ENCODE measurements at regions not wholly inside any gene's neighbourhood (a gene's known extent, or its start where the extent isn't known, plus 50 kb on each side); places are given as distances from the start of the nearest gene placed in this dataset.

DNA sequence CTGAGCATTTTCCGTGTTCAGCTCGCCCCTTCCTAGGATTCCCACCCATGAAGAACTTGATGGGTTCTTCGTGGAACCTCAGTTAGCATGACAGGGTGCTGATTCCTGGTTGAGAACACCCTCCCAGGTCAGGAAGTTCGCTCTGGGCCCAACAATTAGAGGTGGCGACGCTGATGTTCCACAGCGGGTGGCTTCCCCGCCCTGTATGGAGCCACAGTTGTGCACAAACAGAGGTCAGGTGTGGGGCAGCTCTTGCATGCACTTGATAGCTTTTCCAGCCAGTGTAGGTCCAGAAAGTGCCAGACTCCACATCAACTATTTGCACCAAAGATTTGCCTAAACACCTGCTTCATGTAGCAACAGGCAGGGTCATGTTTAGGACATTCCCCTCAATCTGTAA, 788.2 kb downstream of the MED13L start:
- DNase-seq, result no peak

- DNase-seq, result no peak
Observed at GRCh38 chr12:115485967-115486366, 791.5 kb downstream of the MED13L start.

DNA sequence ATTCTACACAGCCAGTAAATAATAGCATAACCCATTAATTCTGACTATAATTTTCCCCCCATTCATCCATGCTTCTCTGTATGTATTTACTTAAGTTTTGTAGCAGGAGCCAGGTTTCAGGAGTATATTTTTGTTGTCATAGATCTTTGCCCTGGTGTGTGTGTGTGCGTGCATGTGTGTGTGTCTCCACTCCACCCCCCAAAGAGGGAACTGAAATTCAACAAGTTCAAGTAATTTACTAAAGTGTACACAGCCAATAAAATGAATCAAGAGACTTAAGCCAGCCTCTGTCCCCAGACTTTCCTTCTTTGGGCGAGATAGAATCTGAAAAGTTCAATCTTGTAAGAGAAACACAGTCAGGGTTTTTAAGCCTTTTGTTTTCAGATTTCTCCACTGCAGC, 792.0 kb downstream of the MED13L start:
- no peak for DNase-seq

DNA sequence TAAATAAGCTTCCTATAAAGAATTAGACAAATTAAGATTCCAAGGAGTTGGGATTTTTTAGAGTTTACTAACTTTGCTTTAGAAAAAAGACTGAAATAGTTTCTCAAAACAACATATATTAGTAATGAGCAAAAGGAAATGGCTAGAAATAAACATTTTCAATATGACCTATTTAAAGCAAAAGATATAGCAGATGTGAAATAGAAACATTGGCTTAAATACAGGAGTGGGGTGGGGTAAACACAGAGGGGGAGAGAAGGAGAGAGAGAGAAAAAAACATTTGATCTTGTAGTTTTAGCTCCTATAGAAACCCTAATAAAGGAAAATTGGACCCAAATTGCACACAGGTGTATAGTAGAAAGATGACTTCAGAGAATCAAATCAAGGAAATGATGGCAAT, 794.5 kb downstream of the MED13L start:
- DNase-seq, result no peak

GRCh38 chr12:115481141-115481540, 796.4 kb downstream of the MED13L start:
- no peak for DNase-seq

DNA sequence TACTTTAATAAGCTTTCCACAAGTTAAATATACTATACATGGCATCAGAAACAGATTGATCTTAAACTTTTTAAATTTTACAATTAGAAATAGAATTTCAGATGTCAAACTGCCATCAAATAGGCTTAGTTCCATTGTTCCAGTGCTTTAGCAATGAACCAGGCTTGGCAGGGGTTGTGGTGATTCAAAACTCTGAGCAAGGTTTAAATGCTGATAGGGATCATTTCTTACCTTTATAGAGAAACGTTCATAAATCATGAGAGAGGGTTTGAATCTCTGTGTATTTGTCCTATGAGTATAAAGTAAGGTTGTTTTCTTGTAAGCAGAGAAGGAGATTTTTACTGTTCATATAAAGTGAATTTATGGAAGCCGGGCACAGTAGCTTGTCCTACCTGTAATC, 794.5 kb upstream of the TBX3 start:
- no peak for DNase-seq

GRCh38 chr12:115474539-115475353, 790.8 kb upstream of the TBX3 start:
- no peak for DNase-seq

DNA sequence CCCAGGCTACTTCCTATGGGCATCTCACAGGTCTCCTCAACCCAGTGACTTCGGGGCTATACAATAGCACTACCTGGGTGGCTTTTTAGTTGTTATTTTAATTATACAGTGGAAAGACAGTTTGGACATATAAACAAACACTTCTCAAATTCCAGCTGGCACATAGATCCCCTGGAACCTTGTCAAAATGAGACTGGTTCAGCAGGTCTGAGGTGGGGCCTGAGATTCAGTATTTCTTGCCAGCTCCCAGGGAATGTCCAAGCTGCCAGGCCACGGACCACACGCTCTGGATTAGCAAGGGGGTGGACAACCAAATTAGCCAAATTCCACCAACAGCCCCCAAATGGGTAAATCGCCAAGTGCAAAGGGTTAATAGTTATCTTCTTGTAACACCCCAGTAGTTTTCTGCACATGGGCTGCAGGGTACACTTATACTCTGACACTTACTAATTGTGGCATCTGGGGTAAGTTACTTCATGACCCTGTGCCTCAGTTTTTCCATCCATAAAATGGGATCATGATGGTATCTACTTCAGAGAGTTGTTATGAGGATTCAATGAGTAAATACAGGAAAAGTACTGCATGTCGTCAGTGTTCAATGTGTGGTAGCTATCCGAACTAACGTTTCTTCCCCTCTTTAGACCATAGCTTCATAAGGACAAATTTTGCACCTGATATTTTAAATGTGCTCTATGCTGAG, 789.4 kb upstream of the TBX3 start:
- no peak for DNase-seq

GRCh38 chr12:115472852-115473251, 788.9 kb upstream of the TBX3 start:
- DNase-seq, result no peak

DNA sequence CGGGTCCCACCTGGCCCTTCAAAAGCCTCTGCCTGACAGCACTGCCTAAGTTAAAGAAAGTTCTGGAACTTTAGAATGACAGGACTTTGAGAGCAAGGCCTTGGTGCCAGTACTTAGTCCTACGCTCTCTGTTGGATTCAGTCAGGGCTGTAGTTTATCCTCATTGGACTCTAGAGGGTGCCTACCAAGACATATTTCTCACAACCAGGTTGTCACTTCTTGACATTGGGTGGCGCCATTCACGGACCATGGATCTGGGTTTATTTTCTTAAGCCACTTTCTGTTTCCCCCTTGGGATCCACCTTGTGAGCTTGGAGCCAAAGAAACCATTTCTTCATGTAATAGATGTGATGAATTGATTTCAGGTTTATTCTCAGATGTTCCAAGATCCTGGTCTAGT, 787.0 kb upstream of the TBX3 start:
- no peak for DNase-seq

DNA sequence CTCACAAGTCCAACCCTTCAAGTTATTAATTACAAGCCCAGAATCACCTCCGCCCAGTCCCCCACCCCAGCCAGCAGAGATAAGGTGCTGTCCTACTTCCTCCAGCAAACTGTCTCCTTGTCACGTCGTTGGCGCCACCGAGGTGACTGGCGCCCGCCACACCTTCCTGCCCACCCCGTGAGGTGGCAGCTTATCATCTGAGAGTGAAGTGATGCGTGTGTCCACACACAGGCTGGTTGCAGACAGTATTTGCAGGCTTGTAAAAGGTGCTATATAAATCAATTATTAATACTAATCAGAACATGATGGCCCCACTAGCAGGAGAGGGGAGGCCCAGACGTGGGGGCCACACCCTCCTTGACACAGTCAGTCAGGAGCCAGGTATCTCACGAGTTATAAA, 786.6 kb upstream of the TBX3 start:
- no peak for DNase-seq

- no peak for DNase-seq
Observed at GRCh38 chr12:115468087-115468510, 784.1 kb upstream of the TBX3 start.

GRCh38 chr12:115467531-115467930, 783.6 kb upstream of the TBX3 start:
- no peak for DNase-seq

DNA sequence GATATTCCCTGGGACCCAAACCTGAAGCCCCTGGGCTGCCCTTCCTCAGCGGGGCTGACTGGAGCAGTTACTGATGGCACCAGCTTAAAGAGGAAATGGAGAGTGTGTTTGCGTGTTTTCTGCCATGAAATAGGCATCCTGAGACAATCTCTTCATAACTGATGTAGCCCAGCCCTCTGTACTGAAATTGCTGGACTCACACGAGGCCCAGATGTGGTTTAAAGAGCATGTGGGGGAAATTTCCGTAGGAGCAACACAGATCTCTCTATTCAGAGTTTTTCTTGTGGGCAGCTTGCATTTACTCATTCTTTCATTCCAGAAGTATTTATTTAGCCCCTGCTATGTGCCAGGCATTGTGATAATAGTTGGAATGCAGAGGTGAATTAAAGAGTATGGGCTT, 782.1 kb upstream of the TBX3 start:
- no peak for DNase-seq

- DNase-seq, result no peak
Observed at GRCh38 chr12:115464661-115465060, 780.7 kb upstream of the TBX3 start.

DNA sequence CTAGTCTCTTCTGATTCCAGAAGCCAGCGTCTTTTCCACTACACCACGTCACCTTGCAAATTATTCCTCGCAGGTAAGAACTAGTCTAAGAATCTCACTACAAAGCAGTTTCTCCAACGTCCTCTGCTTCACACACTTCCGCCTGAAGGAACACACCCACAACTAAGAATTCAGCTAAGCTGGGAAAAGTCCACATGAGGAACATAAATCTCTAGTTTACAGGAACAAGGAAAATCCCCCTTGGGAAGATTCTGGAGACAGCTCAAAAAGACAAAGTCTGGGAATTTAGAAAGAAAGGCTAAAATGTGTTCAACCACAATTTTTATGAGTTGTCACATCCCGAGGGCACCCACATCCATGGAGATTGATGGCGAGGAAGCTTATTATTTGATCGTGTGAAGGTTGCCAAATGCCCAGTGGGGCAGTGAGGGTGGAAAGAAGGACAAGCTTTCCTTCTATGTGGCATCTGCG, 780.2 kb upstream of the TBX3 start:
- DNase-seq, result no peak

GRCh38 chr12:115461401-115461800, 777.4 kb upstream of the TBX3 start:
- DNase-seq, result no peak

DNA sequence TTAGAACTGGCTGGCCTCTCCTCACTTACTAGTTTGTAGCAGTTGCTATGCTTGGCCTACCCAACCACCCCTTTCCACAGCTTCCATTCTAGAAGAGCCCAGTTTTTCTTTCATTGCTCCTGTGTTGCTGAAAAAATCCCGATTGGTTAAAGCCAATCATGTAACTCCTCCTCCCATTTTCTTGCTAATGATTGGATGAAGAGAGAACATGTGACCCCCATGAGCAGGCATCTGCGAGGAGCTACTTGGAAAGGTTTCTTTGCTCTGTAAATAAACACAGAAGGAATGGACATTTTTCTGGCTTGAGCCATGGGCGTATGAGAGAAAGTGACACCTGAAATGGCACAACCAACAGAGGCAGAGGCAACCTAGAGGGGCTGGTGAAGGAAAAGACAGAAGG, 773.8 kb upstream of the TBX3 start:
- DNase-seq, result no peak

DNA sequence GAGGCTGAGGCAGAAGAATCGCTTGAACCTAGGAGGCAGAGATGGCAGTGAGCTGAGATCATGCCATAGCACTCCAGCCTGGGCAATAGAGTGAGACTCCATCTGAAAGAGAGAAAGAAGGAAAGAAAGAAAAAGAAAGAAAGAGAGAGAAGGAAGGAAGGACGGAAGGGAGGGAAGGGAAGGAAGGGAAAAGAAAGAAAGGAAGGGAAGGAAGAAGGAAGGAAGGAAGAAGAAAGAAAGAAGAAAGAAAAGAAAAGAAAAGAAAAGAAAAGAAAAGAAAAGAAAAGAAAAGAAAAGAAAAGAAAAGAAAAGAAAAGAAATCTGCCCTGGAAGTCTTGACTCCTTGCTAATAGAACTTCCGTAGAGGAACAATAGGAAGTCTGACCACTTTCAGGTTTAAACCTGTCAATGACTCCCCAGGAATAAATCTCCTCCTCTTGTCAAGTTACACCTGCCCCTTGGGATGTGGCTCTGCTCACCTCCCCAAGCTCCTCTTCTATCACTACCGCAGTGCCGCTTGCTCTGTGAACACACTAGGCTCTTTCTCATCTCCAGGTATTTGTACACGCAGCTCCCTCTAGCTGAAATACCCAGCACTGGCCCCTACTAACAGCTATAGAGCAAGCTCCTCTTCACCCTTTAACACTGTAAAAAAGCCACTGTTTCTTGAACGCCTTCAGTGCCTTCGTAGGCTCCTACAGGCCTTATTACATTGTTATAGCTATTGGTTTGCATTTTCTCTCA, 773.1 kb upstream of the TBX3 start:
- no peak for DNase-seq

DNA sequence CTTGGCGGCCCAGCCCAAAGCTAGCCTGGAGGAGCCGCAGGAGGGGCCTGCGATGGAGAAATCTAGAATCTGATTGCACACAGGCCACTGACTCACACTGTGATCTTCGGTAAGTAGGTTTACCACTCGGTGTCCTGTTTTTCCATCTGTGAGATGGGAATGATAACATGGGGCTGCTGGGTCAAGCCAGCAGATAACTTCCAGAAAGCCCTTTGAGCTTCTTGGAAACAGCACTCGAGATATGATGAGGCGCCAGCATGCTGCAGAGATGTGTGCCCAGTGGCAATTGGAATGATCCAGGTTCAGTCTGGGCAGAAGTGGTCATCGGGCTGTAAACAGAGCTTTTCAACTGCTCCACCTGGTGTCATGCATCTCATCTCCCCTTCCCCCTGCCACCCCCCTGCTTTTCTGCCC, 771.3 kb upstream of the TBX3 start:
- no peak for DNase-seq

DNA sequence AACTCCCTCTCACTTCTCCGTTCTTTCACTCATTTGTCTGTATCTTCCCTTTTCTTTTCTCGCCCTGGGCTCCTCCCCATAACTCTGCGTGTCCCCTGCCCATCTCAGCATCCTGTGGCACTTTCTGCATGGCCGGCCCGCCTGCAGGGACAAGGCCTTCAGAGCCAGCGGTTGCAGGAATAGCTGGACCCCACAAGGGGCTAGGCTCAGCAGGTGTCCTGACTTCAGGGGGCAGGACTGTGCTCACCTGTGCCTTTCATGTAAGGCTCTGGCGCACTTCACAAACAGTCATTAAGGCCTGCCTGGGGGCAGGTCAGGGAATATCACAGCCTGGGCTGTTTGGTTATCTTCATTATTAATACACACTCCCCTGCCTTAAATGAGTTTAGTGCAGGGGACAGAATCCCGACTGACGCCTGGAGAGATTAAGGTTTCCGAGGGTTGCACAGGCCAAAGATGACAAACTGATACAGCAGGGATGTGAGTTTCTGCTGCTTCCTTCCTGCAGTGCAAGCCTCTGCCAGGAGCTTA, 768.8 kb upstream of the TBX3 start:
- DNase-seq, result no peak

DNA sequence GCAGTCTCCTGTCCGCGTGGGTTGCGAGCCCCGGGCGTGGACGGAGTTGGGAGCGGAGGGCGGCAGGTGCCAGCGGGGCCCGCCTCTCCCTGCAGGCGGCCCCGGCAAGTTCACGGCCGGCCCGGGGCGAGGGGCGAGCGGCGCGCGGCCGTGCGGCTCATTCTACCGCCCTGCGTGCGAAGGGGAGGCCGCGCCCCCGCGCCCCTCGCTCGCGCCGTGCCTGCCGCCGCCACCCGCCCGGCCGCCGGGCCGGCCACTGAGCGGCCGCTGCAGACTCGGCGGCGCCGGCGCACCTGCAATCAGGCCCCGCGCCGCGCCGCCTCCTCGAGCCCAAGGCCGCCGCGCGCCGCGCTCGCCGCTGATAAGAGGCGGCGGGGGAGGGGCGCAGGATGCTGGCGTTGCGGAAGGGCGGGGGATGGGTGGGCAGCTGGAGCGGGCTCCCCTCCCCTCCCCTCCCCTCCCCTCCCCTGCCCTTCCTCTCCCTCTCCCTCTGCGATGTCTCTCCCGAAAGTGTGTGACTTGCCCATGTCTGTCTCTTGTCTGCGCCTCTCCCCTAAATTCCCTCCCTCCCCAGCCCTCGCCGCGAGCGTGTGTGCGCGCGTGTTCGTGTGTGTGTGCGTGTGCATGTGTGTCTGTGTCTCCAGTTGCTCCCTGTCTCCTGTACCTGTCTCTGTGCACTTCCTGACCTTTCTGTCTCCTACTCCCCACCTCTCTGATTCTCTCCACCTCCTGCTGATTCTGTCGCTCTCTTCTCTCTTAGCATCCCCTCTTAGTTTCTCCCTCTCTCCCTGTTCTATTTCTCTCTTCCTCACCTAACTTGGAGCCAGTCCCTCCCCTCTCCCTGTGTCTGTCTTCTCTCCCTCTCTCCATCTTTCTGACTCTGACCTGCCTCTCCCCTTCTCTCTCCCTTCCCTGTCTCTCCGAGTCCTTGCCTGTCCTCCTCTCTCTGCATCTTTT, 768.1 kb upstream of the TBX3 start:
- DNase-seq, result no peak

All from CD4-positive, alpha-beta T cell treated with Interferon alpha-2 for 1 hour (primary cell).